Fibroblast of mammary gland (primary cell): ENCODE measurements at regions not wholly inside any gene's neighbourhood (a gene's known extent, or its start where the extent isn't known, plus 50 kb on each side); places are given as distances from the start of the nearest gene placed in this dataset.
"Not testable (repeated sequence)": the region's sequence is repeated elsewhere in the genome, so short reads cannot be mapped to it uniquely, and the experiment has no call there.

Source experiments
- DNase-seq: peaks from one replicate; pipeline ENCODE4 v3.0.0-alpha.2; 2010; ENCODE audit warnings: low read depth
- H3K4me3 ChIP-seq: 2 replicates; pipeline ENCODE4 v1.5.1; 2011; ENCODE audit warnings: low read depth, mild to moderate bottlenecking, low read length, moderate library complexity; ENCODE audit not compliant: control insufficient read depth
- CTCF ChIP-seq: conservative IDR thresholded peaks from 2 replicates; pipeline ENCODE4 v1.5.1; 2011; ENCODE audit warnings: low read depth, low read length, inconsistent platforms; ENCODE audit not compliant: control insufficient read depth, insufficient read depth

GRCh38 chr11:69205743-69206612, 50.2 kb downstream of the SMIM38 start:
- H3K4me3 ChIP-seq, result no peak overlapping the region
- TF ChIP-seq CTCF, result no peak
- no peak for DNase-seq

GRCh38 chr11:69206613-69206965, 50.9 kb downstream of the SMIM38 start:
- not testable (repeated sequence) for H3K4me3 ChIP-seq, DNase-seq

- H3K4me3 ChIP-seq, result no peak overlapping the region
- TF ChIP-seq CTCF, result no peak
- no peak for DNase-seq
Measured at GRCh38 chr11:69207165-69207889, 51.6 kb downstream of the SMIM38 start.

- no peak overlapping the region for H3K4me3 ChIP-seq
- no peak for TF ChIP-seq CTCF
- DNase-seq, result no peak
Measured at GRCh38 chr11:69208190-69209037, 52.7 kb downstream of the SMIM38 start.

GRCh38 chr11:69209038-69209350, 53.3 kb downstream of the SMIM38 start:
- H3K4me3 ChIP-seq, result no peak overlapping the region
- TF ChIP-seq CTCF, result no peak
- DNase-seq, result no peak

GRCh38 chr11:69209421-69210309, 53.9 kb downstream of the SMIM38 start:
- H3K4me3 ChIP-seq, result no peak overlapping the region
- no peak for DNase-seq
- TF ChIP-seq CTCF, result no peak
